GM21786 (cell line): ENCODE measurements at regions not wholly inside any gene's neighbourhood (a gene's known extent, or its start where the extent isn't known, plus 50 kb on each side); places are given as distances from the start of the nearest gene placed in this dataset.
A peak's percentile ranks its signal among the peaks of the same experiment; 100 is the strongest.

Experiments used
- ATAC-seq: cut with Tn5 transposase; IDR thresholded peaks from one replicate; pipeline ENCODE4 v1.9.1; 2021; ENCODE audit not compliant: unreplicated experiment

DNA sequence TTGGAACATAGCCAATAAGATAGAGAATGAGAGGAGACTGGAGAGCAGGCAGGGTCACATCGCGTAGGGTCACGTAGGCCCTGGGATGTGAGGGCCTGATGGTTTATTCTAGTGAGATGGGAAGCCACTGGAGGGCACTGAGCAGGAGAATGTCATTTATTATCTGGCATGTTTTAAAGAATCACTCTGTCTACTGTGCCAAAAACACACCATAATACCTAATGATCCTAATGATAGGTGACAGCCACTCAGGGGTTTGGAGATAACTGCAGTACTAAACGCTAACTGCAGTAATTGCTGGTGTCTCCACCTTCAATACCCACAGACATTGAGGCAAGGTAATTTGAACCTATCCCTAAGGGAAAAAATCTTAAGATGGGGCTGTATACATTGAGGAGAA is 185.4 kb downstream of the TTLL7 start:
- ATAC-seq, result no peak

DNA sequence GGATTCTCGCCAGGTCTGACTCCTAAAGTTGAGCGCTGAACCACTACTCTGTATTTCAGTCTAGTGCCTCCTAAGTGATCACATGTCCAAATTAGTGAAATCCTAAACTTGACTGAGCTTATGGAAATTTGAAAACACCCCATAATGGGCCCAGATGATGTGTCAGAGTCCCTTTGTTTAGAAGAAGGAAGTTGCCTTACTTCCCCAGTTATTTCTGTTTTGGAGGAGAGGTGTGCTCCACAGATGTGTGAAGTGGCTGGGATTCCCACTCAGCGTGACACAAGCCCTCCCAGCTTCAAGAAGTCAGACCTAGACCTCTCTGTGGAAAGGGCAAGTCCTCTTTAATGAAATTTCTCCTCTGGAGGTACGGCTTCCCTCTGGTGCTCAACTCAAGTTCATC is 188.8 kb downstream of the TTLL7 start:
- no peak for ATAC-seq

DNA sequence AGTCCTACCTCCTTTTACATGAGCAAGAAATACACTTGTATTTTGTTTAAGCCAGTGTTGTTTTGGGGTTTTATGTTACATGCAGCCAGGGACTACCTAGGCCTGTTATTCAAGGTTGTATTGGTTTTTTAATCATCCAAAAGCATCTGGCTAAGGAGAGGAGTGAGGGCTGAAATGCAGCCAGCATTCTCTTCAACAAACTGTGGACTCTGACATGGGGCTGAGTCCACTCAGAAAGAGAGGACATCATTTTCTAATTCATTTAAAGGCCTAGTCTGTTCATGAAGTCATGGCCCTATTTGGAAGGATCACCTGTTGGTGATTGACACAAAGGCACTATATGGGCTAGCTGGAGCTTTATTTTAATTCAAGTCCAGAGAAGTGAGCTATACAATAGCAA is 190.4 kb downstream of the TTLL7 start:
- no peak for ATAC-seq

DNA sequence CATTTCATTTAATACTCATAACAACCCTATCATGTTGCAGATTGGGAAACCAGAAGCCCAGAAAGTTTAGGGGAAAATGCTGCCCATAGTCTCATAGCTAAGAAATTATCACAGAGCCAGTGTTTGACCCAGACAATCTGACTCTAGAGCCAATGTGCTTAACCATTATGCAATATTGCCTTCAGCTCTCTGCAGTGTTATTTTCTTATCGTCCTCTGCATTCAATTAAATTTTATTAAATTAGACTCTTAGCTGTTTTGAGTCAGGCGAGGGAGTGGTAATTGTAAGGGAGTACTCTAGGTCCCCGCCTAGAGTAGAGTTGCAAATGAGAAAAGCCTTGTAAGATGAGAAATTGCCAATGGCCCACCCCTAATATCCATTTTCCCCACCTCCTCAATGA is 191.1 kb downstream of the TTLL7 start:
- ATAC-seq, result no peak

DNA sequence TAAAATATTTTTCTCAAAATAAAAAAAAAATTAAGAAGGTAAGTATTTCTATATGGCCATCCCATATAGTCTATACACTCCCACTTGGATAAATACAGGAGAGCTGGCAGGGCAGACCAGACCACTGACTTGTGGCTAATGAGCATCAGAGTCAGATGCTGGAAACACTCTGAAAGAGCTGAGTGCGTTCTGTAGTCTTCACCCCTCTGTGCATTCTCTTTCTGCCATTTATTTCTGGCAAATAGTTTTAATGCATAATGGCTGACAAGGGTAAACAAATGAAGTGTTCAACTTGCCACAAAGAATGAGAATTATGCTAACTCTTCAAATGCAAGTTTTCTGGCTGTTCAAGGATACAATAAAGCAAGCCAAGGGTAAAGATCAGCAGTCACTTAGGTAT is 191.7 kb downstream of the TTLL7 start:
- ATAC-seq, result no peak

DNA sequence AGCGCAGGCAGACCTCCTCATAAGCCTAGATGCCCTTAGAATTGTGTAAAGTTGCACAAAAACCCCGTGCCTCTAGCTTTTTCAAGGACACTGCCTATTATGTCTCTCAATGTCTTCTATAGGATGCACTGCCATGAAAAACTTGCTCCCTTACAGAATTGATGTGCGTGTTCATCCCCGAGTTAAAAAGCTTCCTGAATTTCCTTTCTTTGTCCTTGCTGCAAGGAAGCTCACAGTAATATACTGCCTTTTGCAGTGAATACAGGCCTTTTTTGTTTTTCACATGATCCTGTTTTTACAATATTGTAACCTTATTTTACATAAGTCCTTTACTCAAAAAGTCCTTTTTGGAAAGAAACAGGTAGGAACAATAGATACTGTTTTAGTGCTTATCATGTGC is 193.0 kb downstream of the TTLL7 start:
- no peak for ATAC-seq

GRCh38 chr1:83802460-83803152 is 196.3 kb downstream of the TTLL7 start:
- no peak for ATAC-seq

DNA sequence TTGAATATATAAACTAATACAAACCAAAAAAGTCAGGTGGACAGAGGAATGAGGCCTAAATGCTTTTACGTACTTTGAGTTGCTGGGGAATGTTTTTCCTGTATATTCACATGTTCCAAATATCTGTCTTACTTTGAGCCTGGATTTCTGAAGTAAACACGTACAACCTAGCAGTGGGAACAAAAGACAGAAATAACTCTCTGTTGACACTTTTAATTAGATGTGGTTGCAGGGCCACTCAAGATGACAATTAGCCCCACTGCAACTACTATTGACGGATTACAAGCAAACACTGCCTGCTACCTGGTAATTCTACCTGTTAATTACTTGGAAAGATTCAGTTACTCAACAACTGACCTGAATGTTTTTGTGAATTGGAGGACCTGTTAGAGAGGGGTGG is 196.9 kb downstream of the TTLL7 start:
- no peak for ATAC-seq

DNA sequence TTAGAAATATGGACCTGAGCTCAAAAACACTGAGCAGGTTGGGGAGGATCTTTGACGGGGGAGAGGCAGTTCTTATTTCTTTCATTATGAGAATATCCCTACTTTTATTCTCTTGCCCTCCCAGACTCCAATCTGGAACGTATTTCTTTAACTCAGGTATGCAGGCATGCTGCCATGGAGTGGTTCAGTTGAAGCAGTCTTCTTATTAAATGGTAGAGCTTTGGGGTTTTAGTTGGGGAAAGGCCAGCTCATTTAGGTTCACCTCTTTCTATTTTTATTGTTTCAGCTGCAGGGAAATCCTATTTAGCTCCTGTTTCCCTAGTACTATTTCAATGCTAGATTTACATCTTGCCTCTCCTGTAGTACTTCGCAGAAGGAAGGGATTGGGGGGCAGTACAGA is 198.9 kb downstream of the TTLL7 start:
- ATAC-seq, result no peak

DNA sequence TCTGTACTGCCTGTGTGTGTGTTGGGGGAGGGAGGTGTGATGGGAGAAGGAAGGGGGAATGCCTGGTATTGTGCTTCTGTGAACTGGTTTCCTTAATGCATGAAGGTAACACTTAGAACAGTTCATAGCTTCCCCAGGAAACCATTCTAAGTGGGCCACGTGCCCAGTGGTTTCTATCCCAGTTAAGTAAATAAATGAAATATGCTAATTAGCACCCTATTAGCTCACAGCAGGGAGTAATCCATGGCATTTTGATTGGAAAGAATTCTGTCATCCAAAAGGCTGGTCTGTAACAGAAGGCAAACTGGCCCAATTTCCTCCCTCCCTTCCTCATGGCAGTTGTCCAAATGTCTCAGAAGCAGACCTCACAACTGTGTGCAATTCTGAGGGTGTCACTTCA is 199.3 kb downstream of the TTLL7 start:
- ATAC-seq, result no peak

- no peak for ATAC-seq
These were observed 200.0 kb downstream of the TTLL7 start for GRCh38 chr1:83798965-83799364.

- no peak for ATAC-seq
These were observed 202.5 kb downstream of the TTLL7 start for GRCh38 chr1:83796409-83796808.

GRCh38 chr1:83794384-83794783 is 204.5 kb downstream of the TTLL7 start:
- peak; percentile 75 for ATAC-seq

DNA sequence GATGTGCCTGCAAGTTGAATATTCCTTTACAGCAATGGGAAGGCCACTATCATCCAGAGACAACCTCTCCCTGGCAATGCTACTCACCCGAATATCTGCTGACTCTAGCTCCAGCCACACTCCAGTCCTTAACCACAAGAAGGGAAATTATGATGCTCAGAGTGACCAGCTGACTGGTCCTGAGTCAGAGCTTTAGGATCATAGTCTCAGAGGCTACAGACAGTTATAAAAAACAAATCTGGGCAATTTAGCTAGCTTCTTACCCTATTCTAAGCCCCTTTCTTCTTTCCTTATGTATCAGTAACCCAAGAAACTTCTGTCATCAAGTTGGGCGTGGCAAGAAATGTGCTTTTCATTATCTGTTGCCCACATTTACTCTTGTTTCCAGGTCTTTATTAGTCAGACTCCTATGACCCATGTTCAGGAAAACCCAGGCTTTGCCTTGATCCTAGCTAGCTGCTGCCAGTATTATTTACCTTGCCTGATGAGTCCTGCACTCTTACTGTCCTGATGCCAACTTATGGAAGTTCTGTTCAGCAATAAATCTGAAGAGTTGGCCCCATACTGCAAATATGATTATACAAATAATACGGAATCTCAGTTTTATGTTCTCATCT is 207.0 kb downstream of the TTLL7 start:
- no peak for ATAC-seq

DNA sequence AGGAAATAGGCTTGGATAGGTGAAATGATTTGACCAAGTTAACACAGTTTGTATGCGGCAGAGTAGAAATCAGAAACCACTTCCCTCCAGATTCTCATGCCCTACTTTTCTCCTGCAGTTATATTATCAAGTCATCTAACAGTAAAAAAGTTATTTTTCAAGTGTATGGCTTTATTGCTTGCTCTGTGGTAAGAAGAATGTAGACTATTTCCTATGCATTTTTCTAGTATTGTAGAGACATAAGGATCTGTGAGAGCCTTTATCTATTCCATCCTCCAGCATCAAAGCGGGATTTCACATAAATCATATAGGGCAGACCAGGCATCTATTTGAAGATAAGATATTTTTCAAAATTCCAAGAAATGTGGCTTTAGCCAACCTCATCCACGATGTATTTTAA is 208.5 kb downstream of the TTLL7 start:
- ATAC-seq, result no peak

DNA sequence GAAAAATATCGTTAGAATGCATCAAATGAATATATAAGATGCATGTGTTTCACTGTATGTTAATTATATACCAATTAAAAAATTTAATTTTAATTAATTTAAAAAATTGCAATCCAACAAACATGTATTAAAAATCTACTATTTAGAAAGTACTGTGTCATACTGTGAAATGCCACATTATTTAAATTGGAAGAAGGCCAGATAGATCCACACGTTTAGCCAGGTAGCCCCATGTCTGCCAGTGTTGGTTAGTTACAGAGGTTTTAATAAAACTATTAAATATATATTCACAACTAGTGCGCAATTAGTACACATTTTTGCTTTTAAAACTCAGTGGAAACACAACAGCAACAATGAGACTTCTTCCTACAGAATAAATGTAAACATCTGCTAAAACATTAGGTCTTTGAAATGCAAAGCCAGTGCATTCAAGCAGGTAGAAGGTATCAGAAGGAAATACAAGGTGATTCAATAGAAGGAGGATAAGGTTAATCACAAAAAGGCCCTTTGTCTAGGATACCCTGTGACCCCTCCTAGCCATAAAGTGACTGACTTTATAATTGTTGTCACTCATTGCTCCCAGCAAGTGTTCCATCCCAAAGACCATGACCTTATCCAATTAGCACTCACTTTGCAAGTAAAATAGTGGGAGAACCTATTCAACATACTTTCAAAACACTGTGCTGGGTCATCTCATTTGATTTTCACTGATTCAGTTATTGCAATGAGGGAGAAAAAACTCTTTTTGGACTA is 211.5 kb downstream of the TTLL7 start:
- no peak for ATAC-seq

GRCh38 chr1:83781667-83782066 is 217.3 kb downstream of the TTLL7 start:
- ATAC-seq, result no peak

DNA sequence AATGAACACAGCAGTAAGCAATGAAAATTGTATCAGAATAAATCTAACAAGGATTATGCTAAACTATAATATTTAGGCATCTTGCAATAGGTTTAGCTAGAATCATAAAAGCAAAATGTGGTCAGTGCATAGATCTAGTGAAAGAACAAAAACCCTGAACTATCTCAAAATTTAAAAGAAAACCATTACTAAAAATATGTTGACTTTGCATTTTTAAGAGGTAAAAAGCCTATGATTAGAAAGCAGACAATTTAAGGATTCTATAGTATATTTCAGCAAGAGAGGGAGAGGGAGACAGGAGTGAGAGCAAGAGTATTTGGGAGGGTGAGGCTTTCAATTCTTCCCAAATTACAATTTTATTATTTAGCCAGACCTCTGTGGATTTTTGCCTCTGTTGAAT is 219.4 kb downstream of the TTLL7 start:
- no peak for ATAC-seq

GRCh38 chr1:83777758-83778101 is 221.2 kb downstream of the TTLL7 start:
- ATAC-seq, result no peak

DNA sequence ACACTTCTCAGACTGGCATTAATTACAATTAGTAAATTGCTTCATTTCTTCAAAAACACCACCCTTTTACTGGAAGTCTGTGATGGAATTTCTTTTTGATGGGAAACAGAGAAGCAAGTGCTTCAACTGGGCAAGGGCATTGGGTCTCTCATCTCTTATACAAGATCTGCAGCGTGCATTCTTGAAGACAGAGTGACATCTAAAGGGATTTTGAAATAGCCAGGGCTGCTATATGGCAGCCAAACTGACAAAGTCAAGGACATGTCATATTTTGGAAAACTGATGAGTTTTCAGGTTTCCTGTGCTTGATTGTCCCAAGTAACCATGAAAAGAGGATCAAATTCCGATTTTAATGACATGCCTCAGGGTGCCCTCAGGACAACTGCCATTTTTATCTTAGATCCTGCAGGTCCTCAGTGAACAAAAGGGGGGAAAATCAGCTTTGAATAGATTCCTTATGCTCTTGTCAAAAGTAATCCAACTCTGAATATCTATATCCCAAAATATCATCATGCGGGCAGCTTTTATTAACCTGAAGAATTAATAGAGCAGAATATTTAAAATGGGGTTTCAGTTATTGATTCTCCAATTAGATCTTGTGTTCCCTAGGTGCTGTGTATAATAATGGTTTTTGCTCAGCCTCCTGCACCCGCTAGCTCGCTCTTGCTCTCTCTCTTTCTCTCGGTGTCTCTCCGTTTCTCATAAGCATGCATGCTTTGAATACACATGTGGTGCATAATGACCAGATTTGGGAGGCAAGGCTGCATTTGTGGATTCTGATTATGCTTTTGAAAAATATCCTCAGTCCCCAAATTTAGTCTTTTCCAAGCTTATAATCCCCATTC is 221.8 kb downstream of the TTLL7 start:
- ATAC-seq, result no peak

DNA sequence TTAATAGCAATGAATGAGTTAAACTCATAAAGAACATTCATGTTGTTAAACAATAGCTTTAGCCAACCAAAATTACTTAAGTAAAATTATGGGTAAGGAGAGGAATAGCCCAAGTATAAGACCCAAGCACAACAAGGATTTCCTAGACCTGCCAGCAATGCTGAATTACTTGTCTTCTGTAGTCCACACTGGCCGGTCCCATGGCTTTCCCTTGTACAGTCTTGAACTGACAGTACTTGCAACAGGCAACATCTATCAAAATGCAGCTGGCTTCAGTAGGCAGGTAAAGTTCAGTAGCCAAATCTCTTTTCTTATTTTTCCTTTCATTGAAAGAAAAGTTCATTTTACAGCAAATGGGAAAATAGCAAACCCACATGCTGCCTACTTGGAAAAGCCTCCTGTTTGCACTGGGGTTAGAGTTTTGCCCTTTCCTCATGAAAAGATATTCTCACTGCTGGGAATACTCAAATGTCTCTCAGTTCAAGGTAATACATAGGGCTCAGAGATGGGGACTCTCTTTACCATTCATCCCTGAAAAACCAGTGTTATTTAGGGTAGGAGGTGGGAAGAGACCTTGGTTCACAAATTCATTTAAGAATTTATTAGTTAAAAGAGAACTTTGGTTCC is 222.8 kb downstream of the TTLL7 start:
- ATAC-seq, result no peak
